SK-N-MC (cell line): ENCODE measurements at regions not wholly inside any gene's neighbourhood (a gene's known extent, or its start where the extent isn't known, plus 50 kb on each side); places are given as distances from the start of the nearest gene placed in this dataset.
"Not testable (repeated sequence)": the region's sequence is repeated elsewhere in the genome, so short reads cannot be mapped to it uniquely, and the experiment has no call there.

Experiments
- EZH2 ChIP-seq: fragments of 200-600 bp; sonication (generic); IDR thresholded peaks from one replicate; pipeline ENCODE4 v1.6.1; 2017; ENCODE audit warnings: antibody characterized with exemption
- POLR2AphosphoS5 ChIP-seq: IDR thresholded peaks from 2 replicates; pipeline ENCODE4 v1.6.1; 2012; ENCODE audit warnings: mild to moderate bottlenecking, low read depth, low read length, borderline replicate concordance

DNA sequence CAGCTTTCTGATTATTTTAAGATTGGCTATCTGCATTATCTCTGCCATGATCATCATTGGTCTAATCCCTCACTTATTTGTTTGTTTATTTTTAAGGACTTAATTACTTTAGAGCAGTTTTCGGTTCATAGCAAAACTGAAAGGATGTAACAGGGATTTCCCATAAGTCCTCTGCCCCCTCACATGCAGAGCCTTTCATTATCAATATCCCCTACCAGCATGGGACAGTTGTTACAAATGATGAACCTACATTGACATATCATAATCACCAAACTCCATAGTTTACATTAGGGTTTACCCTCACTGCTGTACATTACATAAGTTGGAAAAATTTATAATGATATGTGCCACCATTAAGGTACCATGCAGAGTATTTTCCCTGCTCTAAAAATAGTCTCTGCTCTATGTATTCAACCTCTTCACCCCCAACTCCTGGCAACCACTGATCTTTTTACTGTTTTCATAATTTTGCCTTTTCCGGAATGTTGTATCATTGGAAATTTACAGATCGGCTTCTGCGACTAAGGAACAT lies 131.9 kb downstream of the GOLGA6L6 start:
- not testable (repeated sequence) for TF ChIP-seq EZH2, POLR2AphosphoS5
